HG03565 (cell line): ENCODE measurements at regions not wholly inside any gene's neighbourhood (a gene's known extent, or its start where the extent isn't known, plus 50 kb on each side); places are given as distances from the start of the nearest gene placed in this dataset.
"Not testable (repeated sequence)": the region's sequence is repeated elsewhere in the genome, so short reads cannot be mapped to it uniquely, and the experiment has no call there.

Source experiments
- ATAC-seq: cut with Tn5 transposase; IDR thresholded peaks from one replicate; pipeline ENCODE4 v1.9.1; 2021; ENCODE audit warnings: mild to moderate bottlenecking, moderate library complexity; ENCODE audit not compliant: unreplicated experiment

DNA sequence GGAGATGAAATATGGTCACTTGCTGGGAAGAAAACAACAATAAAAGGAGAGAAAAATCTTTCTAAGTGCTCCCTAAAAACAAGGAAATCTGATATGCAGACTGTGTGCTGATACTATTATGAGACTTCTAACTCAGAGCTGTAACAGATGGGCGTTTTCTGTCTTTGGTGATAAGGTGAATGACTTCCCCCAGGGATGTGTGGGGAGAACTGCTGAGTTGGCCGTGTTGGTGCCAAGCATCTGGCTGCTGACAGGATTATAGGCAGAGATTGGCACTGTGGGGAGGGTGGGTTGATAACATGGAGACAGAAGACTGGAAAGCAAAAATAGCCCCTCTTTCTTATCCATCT lies 438.5 kb upstream of the PLXNA2 start:
- ATAC-seq: no peak

DNA sequence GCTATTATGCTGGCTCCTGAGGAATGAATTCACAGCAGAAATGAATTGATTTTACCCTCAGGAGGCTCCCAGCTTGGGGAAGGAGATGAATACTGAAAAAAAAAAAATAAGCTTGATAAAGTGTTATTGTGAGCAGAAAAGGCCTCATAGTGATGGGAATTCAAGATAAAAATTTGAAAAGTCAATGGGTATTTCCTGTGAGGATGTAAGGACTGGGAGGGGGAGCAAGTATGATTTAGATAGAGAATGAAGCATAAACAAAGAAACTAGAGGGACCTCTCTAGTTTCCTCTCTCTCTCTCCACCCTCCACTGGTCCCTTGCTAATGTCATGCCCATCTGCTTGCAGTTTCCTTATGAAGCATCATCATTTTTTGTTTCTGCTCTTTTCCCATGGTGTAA lies 439.0 kb upstream of the PLXNA2 start:
- no peak for ATAC-seq

DNA sequence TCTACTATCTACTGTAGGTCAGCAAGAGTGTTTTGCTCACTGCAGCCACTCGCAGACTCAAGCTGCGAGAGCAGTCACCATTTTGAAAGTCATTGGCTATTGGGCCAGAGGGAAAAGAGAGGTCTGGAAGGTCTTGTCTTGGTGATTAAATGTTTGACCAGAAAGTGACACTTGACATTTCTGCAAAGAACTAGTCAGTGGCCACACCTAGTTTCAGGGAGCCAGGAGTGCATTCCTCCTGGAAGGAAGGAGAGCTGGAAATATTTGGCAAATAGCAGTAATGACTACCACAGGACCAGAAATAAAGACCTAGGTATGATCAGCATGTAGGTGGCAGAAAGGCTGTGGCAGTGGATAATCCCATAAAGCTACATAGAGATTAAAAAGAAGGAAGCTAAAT lies 440.0 kb upstream of the PLXNA2 start:
- ATAC-seq: no peak

DNA sequence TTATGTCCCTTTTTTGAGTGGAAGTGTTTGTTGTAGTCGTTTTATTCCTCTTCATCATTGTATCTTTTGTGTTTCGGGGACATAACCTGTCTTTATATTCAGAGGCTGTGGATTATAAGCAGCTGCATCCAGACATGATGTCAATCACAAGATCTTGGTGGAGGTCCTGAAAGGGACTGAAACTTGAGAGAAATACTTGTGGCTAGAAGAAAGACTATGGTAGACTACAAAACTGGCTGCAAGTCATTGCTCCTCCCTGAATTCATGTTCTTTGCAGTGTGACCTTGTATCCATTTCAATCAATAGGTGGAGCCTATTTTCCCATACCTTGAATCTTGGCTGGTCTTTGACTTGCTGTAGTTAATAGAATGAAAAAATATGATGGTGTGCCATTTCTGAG lies 442.4 kb upstream of the PLXNA2 start:
- ATAC-seq: no peak

DNA sequence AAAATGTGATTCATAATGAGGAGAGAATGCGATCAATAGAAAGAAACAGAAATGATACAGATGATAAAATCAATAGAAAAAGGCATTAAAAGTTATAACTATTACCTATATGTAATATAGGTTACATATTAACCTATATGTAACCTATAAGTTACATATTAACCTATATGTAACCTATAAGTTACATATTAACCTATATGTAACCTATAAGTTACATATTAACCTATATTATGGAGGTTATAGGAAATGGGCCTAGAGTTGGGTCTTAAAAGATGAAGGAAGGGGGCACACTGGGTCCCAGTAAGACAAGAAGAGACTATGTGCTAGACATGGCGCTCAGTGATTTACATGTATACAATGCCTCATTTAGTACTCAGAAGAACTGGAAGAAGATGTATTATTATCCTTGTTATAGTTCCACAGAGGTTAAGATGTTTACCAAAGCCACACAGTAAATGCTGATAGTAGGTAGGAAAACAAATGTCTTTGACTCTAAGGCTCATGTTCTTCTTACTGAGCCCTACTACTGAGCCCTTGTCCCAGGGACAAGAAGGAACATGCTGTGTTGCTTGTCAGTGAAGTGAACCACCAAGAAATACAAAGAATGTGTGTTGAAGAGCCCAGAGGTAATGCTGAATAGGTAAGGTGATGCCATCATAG lies 444.6 kb upstream of the PLXNA2 start:
- no peak for ATAC-seq

DNA sequence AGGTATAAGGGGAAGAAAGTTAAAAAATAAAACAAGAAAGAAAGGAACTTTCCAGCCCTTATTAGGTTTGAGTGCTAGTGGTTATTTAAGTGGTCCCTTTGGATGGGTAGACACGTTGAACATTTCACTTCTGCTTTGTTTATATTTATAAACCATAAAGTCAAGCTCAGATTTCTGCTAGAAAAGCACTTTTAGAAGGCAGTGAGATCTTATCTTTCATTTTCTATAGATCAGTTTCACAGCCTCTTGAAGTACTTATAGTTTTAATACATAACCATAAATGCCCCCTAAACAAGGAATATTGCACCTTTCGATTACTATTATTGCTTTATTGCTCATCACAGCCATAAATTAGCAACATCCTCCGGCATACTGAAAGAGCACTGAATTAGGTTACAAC lies 446.8 kb upstream of the PLXNA2 start:
- no peak for ATAC-seq

DNA sequence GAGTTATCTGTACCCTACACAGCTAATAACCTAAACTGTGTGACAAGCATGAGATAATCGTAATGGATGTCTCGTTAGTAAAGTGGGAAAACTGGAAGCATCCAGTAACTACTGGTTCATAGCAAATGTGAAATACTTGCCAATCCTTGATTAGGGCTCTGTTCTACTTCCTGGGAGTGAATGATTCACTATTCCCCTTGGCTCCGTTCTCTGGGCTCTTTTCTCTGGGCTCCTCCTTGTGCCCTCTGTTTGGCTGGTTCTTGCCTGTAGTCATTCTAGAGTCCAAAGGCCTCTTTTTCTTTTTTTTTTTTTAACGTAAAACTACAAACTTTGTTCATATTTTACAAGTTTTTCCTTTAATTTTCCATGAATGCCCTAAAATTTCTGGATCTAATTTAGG lies 465.8 kb upstream of the PLXNA2 start:
- no peak for ATAC-seq

DNA sequence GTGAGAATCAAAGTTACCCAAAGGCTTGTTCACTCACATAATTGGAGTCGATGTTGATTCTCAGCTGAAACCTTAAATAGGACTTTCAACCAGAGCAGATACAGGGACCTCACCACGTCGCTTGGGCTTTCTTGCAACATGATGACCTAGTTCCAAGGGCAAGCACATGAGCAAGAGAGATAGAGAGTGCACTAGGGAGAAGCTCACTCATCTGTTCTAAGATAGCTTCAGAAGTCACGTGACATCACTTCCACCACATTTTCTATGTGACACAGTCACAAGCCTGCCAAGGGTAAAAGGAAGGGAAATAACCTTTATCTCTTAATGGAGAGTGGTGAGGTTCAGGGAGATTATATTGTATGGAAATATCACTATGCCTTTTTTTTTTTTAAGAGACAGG lies 470.1 kb upstream of the PLXNA2 start:
- ATAC-seq: no peak

DNA sequence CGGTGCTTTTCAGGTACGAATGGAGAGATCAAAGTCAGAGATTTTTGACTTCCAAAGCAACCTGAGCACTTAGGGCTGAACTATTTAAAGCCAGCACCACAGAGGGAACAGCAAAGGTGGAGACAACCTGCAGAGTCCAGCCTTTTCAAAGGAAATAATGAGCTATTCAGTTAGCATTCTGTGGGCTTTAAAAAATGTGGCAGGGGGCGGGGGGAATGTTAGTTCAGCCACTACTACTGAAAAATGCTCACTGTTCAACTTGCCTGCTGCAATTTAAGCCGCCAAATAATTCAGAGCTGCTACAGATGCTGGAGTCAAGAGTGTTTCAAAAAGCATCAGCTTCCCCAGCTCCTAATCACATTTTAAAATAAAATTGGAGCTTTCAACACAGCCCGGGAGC lies 473.3 kb upstream of the PLXNA2 start:
- ATAC-seq: no peak

DNA sequence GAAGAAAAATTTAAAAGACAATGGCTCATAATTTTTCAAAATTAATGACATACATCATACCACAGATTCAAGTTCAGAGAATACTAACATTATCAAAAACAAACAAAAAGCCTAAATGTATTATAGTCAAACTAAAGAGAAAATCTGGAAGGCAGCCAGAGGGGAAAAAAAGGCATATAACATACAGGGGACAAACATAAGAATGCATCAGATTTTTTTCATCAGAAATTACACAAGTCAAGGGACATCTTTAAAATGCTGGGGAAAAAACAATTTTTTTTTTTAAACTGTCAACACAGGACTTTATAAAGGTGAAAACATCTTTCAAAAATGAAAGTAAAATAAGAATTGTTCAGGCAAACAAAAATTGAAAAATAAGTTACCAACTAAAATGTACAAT lies 478.4 kb upstream of the PLXNA2 start:
- ATAC-seq: no peak

DNA sequence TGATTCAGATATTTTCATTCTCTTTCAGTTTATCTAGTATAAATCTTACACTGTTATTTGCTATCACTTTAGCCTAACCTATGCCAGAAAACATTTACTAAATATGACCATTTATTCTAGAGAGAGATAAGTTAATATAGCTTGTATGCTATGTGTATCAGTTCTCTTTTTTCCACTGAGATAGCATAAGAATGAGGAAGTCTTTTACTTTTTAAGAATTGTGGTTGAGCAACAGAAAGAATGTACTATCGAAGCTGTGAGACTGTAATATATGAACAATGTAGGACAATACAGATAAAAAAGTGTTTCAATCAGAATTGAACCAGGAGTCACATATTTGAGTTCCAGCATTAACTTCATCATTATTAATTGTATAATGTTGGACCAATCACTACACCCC lies 479.9 kb upstream of the PLXNA2 start:
- ATAC-seq: no peak

DNA sequence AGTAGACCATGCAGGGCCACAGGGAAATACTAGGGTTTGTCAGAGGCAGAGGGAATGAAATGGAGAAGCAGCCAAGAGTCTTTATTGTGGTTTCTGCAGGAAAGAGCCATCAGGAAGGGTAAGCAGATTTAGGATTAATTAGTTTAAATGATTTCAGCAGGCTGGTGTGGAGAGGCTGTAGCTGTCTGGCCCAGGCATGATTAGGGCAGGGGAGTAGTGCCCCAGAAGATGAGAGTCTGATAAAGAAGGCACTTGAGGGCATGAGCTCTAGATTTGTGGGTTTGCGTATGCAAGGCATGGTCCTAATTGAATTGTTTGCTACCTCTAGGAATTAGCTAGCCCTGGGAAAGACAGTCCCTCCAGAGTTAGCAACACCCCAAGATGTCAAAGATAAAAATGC lies 484.6 kb upstream of the PLXNA2 start:
- ATAC-seq: no peak

DNA sequence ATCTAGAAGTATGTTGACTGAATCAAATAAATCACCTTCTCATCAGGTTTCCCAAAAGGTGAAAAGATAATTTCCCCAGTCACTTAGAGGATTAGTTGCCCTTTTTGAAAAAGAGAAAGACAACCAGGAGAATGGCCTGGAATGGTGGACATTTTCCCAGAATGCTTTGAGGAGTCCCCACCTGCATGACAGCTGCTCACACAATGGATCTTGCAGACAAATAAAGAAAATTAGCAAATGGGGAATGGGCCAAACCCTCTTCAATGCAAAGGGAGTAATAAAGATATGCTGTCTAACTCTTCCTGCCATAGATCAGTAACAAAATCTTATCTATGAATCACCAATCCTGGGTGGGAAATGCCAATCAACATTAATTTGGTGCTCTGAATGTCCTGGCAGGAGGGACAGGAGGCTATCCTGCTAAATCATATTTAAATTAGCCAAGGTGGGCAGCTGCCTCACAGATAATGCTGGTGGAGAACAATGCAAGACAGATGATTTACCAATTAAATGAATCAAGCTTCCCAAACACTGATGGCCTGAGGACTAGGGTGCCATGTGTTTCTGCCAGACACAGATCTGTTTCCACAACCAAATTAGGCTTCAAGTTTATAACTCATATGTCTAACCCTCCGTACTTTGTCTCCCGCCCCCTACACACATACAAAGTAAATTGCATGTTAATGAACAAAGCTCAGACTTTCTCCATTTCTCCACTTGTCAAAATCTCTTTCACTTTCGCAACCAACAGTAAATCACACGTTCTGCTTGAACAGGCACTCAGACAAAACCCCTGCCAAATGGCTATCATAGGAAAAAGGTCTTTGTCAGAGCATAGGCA lies 488.0 kb upstream of the PLXNA2 start:
- peak; percentile 83 for ATAC-seq

DNA sequence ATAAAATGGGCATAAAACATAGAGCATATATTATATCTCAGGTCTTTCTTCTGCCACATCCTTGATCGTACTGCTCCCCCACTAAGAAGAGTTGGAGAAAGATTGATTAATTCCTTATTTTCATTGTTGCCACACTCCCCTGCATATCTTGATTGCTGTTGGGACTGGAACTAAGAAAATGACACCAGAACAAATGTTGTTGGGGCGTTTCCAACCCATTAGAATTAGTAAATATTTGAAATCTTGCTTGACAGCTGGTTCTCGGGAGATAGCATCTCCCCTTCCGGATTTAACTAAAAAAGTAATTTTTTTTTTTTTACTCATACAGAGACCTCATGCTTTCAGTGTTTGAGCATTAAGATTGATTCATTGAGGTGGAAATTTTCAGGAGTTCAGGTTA lies 493.0 kb upstream of the PLXNA2 start:
- no peak for ATAC-seq

DNA sequence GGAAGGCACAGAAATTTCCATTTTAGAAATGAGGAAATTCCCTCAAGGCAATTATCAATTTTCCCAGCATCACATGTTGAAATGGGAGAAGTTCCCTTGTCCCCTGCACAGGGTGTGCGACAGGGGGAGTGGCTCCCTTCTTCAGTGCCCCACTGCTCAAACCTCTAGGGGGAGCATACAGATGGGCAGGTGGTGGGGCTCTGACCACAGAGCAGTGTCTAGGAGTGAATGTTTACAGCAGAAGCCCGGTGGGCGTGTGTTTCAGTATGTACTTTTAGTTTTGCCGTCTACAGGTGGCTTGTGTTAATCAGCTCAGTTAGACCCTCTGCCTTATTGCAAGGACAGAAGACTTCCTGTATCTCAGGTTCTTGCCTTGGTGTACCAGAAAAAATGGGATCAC lies 493.7 kb upstream of the PLXNA2 start:
- peak; percentile 85 for ATAC-seq

DNA sequence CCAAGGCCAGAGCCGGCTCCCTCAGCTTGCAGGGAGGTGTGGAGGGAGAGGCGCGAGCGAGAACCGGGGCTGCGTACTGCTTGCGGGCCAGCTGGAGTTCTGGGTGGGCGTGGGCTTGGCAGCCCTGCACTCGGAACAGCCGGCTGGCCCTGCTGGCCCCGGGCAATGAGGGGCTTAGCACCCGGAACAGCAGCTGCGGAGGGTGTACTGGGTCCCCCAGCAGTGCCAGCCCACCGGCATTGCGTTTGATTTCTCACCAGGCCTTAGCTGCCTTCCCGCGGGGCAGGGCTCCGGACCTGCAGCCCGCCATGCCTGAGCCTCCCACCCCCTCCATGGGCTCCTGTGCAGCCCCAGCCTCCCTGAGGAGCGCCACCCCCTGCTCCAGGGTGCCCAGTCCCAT lies 495.5 kb upstream of the PLXNA2 start:
- not testable (repeated sequence) for ATAC-seq

DNA sequence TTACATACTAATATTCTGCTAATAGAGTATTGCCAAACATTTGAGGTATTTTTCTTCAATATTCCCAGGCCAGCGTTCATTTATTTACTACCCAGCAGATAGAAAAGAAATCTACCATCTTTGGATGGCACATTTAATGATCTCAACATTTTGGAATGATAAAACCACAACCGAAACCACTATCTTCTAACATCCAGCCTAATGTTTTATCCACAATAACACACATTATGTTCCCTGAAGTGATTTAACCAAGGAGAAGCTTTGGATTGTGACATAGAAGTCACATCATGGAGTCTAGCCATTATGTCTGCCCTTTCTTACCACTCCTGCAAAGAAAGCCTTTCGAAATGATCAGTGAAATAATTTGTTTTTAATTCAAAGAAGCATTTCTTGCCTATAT lies 497.1 kb upstream of the PLXNA2 start:
- ATAC-seq: no peak

DNA sequence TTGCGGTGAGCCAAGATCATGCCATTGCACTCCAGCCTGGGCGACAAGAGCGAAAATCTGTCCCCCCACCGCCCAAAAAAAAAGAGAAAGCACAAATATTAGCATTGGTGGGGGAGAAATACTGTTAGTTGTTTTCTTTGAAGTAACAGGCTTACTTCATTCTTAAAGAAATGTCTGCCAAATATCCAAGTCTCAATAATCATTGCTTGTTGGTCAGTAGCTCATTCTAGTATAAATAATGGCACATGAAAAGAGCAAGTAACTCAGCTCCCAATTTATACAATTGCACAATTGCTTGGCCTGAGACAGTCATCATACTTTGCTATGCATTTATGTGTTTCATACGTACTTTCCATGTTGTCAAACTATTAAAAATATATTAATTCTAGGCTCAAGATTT lies 499.2 kb upstream of the PLXNA2 start:
- ATAC-seq: no peak

DNA sequence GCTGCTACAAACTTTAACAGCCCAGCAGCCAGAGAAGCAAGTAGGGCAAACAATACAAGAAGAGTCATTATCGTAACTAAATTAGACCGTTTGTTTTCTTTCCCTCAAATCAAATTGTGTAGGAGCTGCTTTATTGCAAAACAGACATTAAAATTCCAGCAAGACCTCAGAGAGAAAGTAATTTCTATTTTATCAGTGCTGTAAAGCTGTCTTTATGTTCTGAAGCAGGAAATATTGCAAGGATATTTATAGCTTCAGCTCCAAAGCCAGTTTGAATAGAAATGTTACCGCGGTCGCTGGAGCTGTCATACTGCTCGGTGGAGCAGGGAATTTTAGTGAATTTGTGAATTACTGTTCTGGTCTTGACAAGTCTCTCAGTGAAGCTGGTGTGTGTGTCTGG lies 503.8 kb upstream of the PLXNA2 start:
- no peak for ATAC-seq

DNA sequence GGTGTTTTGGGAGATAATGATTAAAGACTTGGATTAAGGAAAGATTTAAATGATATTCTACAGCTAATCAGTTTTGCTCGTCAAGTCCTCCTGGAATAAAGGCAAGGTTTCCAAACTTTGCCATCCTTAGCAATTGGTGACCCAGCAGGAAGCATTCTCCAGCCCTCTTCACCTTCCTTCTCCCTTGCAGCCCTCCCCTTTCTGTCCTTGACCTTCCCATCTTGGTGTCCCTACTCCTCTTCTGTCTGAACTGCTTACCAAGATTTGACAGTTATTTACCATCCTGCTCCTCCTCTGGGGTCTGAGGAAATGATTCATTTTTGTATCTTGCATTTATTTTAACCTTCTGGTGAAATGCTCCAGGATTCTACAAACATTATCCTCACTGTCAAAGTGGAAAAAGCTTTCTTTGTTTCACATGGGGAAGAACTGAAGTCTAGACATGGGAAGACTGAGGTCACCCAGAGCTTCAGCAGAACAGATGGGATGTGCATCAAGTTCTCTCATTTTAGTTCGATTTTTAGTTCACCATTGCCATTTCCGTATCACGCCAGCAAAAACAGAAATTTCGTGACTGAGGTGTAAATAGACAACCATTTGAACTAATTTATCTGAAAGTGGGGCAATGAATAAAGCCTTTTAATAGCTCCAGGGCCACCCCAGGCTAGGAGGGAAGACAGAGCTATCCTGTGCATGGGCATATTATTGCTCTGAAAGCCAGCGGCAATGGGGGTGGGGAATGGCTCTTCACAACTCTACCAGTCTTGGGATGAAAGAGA lies 504.4 kb upstream of the PLXNA2 start:
- no peak for ATAC-seq

DNA sequence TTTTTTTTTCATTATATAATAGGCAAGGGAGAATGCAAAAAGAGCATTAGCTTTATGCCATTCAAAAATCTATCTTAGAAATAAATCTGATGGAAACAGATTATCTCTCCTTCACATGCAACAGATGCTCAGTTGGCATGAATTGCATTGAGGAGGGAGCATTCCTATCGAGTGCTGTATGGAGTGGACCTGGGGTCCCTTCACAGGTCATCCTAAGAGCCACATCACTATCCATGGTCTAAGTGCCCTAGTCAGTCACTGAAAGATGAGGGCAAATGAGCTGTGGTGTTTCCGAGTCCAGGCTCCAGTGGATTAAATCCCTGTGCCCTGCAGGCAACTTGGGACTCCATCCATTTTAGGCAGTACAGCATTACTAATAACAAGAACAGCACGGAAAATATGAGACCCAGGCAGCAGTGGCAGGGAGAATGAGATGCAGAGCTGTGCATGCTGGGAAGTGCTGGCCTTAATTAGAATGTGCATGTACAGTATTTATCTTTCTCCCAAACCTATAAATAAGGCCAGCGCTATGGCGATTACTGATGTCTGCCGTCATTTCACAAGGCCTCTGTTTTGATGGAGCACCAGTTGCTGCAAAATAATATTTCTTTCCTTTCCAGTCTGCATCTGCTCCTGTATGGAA lies 512.3 kb upstream of the PLXNA2 start:
- no peak for ATAC-seq

DNA sequence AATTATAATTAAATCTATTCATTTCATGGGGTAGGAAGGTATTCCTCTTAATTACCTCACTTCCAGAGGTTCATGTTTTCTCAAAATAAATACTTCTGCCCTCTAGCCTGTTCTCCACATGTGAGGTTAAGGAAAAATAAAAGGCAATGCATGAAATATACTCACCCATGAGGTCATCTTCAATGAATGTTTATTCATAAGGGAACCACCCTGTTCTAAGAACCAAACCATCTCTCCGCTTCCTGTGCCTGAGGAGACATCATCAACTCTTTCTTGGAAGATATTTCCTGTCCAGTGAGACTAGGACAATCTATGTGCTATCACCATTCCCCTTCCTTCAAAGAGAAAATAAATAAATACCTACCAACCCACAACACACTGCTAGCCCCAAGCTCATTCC lies 513.7 kb upstream of the PLXNA2 start:
- no peak for ATAC-seq
